ENCODE measurements at regions not wholly inside any gene's neighbourhood (a gene's known extent, or its start where the extent isn't known, plus 50 kb on each side); places are given as distances from the start of the nearest gene placed in this dataset.

- TF ChIP-seq, protein P1, sequence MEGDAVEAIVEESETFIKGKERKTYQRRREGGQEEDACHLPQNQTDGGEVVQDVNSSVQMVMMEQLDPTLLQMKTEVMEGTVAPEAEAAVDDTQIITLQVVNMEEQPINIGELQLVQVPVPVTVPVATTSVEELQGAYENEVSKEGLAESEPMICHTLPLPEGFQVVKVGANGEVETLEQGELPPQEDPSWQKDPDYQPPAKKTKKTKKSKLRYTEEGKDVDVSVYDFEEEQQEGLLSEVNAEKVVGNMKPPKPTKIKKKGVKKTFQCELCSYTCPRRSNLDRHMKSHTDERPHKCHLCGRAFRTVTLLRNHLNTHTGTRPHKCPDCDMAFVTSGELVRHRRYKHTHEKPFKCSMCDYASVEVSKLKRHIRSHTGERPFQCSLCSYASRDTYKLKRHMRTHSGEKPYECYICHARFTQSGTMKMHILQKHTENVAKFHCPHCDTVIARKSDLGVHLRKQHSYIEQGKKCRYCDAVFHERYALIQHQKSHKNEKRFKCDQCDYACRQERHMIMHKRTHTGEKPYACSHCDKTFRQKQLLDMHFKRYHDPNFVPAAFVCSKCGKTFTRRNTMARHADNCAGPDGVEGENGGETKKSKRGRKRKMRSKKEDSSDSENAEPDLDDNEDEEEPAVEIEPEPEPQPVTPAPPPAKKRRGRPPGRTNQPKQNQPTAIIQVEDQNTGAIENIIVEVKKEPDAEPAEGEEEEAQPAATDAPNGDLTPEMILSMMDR (optimal IDR thresholded peaks at IDR 0.05 in 1 of 3, IDR thresholded peaks at IDR 0.05 in 1 of 3, conservative IDR thresholded peaks at IDR 0.05 in 1 of 3; ENCODE audit: extremely low read depth in 1 of 3, insufficient read depth in 2 of 3, low read length in 3 of 3) = no peak
- no peak for TF ChIP-seq EZH2 (IDR thresholded peaks at IDR 0.05; ENCODE audit: low read length)
These were observed 131.6 kb downstream of the BCOR start for GRCh38 chrX:39966176-39966575.

Measured in keratinocyte (primary cell).